T-cell (primary cell): ENCODE measurements at regions not wholly inside any gene's neighbourhood (a gene's known extent, or its start where the extent isn't known, plus 50 kb on each side); places are given as distances from the start of the nearest gene placed in this dataset.

ENCODE experiments used
- ATAC-seq, 4 experiments: fragments of 200-7000 bp in 3 of 4; fragments of 150-1000 bp in 1 of 4; cut with Tn5 transposase; replicated peaks in 1 of 4; 1 replicate in 3 of 4; 2 replicates in 1 of 4; pipeline ENCODE4 v1.10.0; 2021; ENCODE audit warnings: moderate library complexity in 3 of 4, mild to moderate bottlenecking in 2 of 4, moderate number of reproducible peaks in 1 of 4
- CTCF ChIA-PET, 2 donors: fragments of 300-600 bp; sonication (Branson Sonifier 250); formaldehyde crosslinking; loops; one replicate each; lab custom pipeline; 2022; ENCODE audit warnings: antibody characterized with exemption in 2 of 2; lab: Charles Lee
- POLR2A ChIA-PET, 2 donors: fragments of 300-600 bp; sonication (Branson Sonifier 250); formaldehyde crosslinking; loops; one replicate each; lab custom pipeline; 2022; ENCODE audit warnings: antibody characterized with exemption in 2 of 2; lab: Charles Lee
- DNase-seq, 35 experiments: peaks; one replicate each; pipeline versions ENCODE4 v3.0.0 to v3.0.0-alpha.2; 2013 to 2023
- H3K27ac ChIP-seq: one replicate; pipeline ENCODE4 v1.5.1; 2013; ENCODE audit warnings: low read length
- H3K27me3 ChIP-seq, 2 experiments: replicated peaks in 1 of 2; 1 replicate in 1 of 2; 2 replicates in 1 of 2; pipeline versions ENCODE4 v1.6.1 to v1.7.0; 2013; ENCODE audit warnings: low read length in 1 of 2, mixed read lengths in 1 of 2; ENCODE audit not compliant: control insufficient read depth in 2 of 2, insufficient read depth in 2 of 2; ENCODE audit errors: extremely low read depth in 1 of 2
- H3K36me3 ChIP-seq, 2 donors: 1 replicate in 1 of 2; 2 replicates in 1 of 2; pipeline versions ENCODE4 v1.6.1 to v1.7.0; 2013; ENCODE audit warnings: low read length in 1 of 2; ENCODE audit not compliant: control insufficient read depth in 2 of 2, insufficient read depth in 1 of 2; ENCODE audit errors: extremely low read depth in 1 of 2
- H3K4me1 ChIP-seq, 2 experiments: 1 replicate in 1 of 2; 2 replicates in 1 of 2; pipeline versions ENCODE4 v1.6.1 to v1.7.0; 2013; ENCODE audit warnings: low read length in 2 of 2, mixed read lengths in 1 of 2; ENCODE audit not compliant: insufficient read depth in 2 of 2, control insufficient read depth in 1 of 2; ENCODE audit errors: extremely low read depth in 1 of 2
- H3K4me3 ChIP-seq, 2 donors: 1 replicate in 1 of 2; 2 replicates in 1 of 2; pipeline versions ENCODE4 v1.5.1 to v1.7.0; 2013; ENCODE audit warnings: mild to moderate bottlenecking in 2 of 2, low read length in 1 of 2, moderate library complexity in 1 of 2; ENCODE audit not compliant: control insufficient read depth in 1 of 2; ENCODE audit errors: extremely low read depth in 1 of 2
- H3K9me3 ChIP-seq: 2 replicates; pipeline ENCODE4 v1.7.0; 2013
- H3K27ac Mint-ChIP-seq, 2 donors: one replicate each; pipeline ENCODE4 v1.8.0; 2020 to 2021; ENCODE audit warnings: mild to moderate bottlenecking in 2 of 2, mixed read lengths in 2 of 2
- H3K27me3 Mint-ChIP-seq, 2 donors: one replicate each; pipeline ENCODE4 v1.8.0; 2021 to 2022; ENCODE audit warnings: mixed read lengths in 2 of 2
- H3K36me3 Mint-ChIP-seq: one replicate; pipeline ENCODE4 v1.8.0; 2021; ENCODE audit warnings: mixed read lengths
- H3K4me1 Mint-ChIP-seq, 3 donors: one replicate each; pipeline ENCODE4 v1.8.0; 2020 to 2022; ENCODE audit warnings: mixed read lengths in 3 of 3, mild to moderate bottlenecking in 1 of 3
- H3K4me3 Mint-ChIP-seq, 3 donors: one replicate each; pipeline ENCODE4 v1.8.0; 2020 to 2022; ENCODE audit warnings: mild to moderate bottlenecking in 3 of 3, mixed read lengths in 3 of 3, moderate library complexity in 3 of 3
- H3K9me3 Mint-ChIP-seq, 3 donors: one replicate each; pipeline ENCODE4 v1.8.0; 2020 to 2022; ENCODE audit warnings: mixed read lengths in 3 of 3
- WGBS: methylation state at CpG from one replicate; pipeline ENCODE4 v1.1.5; 2013; ENCODE audit warnings: missing lambda C conversion rate; ENCODE audit not compliant: insufficient coverage; 5-methylcytosine and 5-hydroxymethylcytosine counted together

DNA sequence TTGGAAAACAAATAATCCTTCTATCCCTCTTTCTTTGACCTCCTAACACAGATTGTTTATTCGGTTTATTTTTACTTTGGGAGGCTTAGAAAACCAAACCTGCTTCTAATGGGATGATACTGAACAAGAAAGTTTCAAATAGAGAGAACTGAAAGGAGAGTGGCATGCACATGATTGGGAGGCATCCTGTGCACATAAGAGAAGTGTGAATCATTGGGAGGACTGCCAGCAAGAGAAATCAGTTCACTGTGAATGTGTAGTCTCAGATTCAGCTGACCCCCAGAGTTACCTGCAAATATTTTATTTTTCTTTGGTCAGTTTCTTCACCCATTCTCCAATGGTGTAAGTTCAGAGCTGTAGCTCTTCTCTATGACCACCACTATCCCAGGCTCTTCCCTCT lies 1363.2 kb upstream of the ACVR2A start:
- Histone ChIP-seq H3K36me3 (no peaks in the 10 kb centered on the region), H3K27ac (no peak overlapping the region), H3K4me1 (no peaks in the 10 kb centered on the region), H3K4me3 (no peak overlapping the region), H3K27me3 (no peaks in the 10 kb centered on the region), H3K9me3 (no peaks in the 10 kb centered on the region)
- no peaks in the 10 kb centered on the region for H3K27me3 Mint-ChIP-seq
- H3K27ac Mint-ChIP-seq: no peak overlapping the region
- ATAC-seq (no peak), DNase-seq (no peak)
- no peaks in the 10 kb centered on the region for H3K36me3 Mint-ChIP-seq
- no CpG with 5 or more reads among the region's 1 CpG for WGBS
- CTCF ChIA-PET: no interaction called here
- POLR2A ChIA-PET: no interaction called here
- no peaks in the 10 kb centered on the region for H3K4me1 Mint-ChIP-seq
- no peak overlapping the region for H3K4me3 Mint-ChIP-seq
- no peaks in the 10 kb centered on the region for H3K9me3 Mint-ChIP-seq

- ATAC-seq (no peak), DNase-seq (no peak)
- ChIA-PET CTCF (no interaction called here), POLR2A (no interaction called here)
- Mint-ChIP-seq H3K9me3 (no peaks in the 10 kb centered on the region), H3K36me3 (no peaks in the 10 kb centered on the region), H3K4me3 (no peak overlapping the region), H3K27me3 (no peaks in the 10 kb centered on the region), H3K4me1 (no peaks in the 10 kb centered on the region), H3K27ac (no peak overlapping the region)
- Histone ChIP-seq H3K36me3 (no peaks in the 10 kb centered on the region), H3K9me3 (no peaks in the 10 kb centered on the region), H3K4me1 (no peaks in the 10 kb centered on the region), H3K27me3 (no peaks in the 10 kb centered on the region), H3K27ac (no peak overlapping the region), H3K4me3 (no peak overlapping the region)
- 69% methylated on average over 3 of the region's 5 CpGs for WGBS
These were observed 1367.4 kb upstream of the ACVR2A start for GRCh38 chr2:146477383-146477782.

DNA sequence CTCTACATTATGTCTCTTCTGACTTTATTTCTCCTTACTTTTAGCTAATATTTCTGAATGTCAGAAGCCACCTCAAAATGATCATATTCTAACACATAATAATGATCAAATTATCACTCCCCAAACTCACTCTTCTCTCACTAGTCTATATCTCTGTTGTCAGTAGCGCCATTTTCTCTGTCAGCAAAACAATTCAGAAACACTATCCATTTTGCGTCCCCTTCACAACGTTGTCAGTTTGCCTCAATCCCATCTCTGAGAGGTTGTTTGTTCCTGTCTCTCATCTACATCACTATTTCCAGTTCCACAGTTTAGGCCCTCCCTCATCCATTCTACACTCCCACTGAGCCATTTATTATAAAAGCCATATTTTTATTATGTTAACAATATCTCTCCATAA lies 1376.3 kb upstream of the ACVR2A start:
- Mint-ChIP-seq H3K27me3 (no peaks in the 10 kb centered on the region), H3K9me3 (peaks cover 8 to 10% (median 8%) of the 10 kb centered on the region in 3 donors), H3K4me3 (no peak overlapping the region), H3K4me1 (no peaks in the 10 kb centered on the region), H3K27ac (no peak overlapping the region), H3K36me3 (no peaks in the 10 kb centered on the region)
- ATAC-seq (no peak), DNase-seq (no peak)
- POLR2A ChIA-PET: no interaction called here
- whole genome bisulfite sequencing: 86% methylated on average over 3 of the region's 3 CpGs
- CTCF ChIA-PET: no interaction called here
- no peaks in the 10 kb centered on the region for H3K36me3 ChIP-seq
- no peaks in the 10 kb centered on the region for H3K27me3 ChIP-seq
- H3K9me3 ChIP-seq: no peaks in the 10 kb centered on the region
- H3K4me3 ChIP-seq: no peak overlapping the region
- H3K27ac ChIP-seq: no peak overlapping the region
- H3K4me1 ChIP-seq: no peaks in the 10 kb centered on the region

- Mint-ChIP-seq H3K9me3 (peaks cover 8 to 14% (median 10%) of the 10 kb centered on the region in 3 donors), H3K27me3 (no peaks in the 10 kb centered on the region), H3K4me3 (no peak overlapping the region), H3K36me3 (no peaks in the 10 kb centered on the region), H3K4me1 (no peaks in the 10 kb centered on the region), H3K27ac (no peak overlapping the region)
- no peak overlapping the region for H3K27ac ChIP-seq
- H3K9me3 ChIP-seq: no peaks in the 10 kb centered on the region
- no peaks in the 10 kb centered on the region for H3K36me3 ChIP-seq
- ATAC-seq (no peak), DNase-seq (no peak)
- CTCF ChIA-PET: no interaction called here
- H3K27me3 ChIP-seq: no peaks in the 10 kb centered on the region
- no CpG with 5 or more reads among the region's 3 CpGs for WGBS
- POLR2A ChIA-PET: interaction anchor here in 1 of 2 donors (0.5 kb wide), 1 partner anchor 9 kb away, joined by 8 read pairs; no protein-coding TSS in a partner anchor
- no peaks in the 10 kb centered on the region for H3K4me1 ChIP-seq
- H3K4me3 ChIP-seq: no peak overlapping the region
These were observed 1377.4 kb upstream of the ACVR2A start for GRCh38 chr2:146467425-146467824.

DNA sequence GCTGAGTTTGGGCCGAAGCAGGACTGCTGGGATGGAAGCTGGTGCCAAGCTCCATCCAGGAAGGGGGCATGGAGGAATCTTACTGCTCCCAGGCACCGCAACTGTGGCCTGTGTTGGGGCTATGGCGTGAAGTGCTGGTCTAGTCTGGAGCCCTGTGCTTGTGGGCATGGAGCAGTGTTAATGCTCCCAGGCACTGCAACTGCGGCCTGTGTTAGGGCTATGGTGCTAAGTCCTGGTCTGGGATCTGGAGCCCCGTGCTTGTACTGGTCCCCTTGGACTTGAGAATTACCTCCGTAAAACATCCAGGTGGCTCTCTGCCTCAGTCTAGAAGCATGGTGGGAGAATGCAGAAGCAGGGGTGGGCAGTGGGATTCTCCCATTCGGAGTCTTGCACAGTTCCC lies 1379.4 kb upstream of the ACVR2A start:
- POLR2A ChIA-PET: no interaction called here
- Mint-ChIP-seq H3K36me3 (no peaks in the 10 kb centered on the region), H3K27me3 (no peaks in the 10 kb centered on the region), H3K9me3 (peaks cover 14 to 19% (median 15%) of the 10 kb centered on the region in 3 donors), H3K4me3 (no peak overlapping the region), H3K4me1 (no peaks in the 10 kb centered on the region), H3K27ac (no peak overlapping the region)
- no peak overlapping the region for H3K27ac ChIP-seq
- no peaks in the 10 kb centered on the region for H3K27me3 ChIP-seq
- WGBS: 92% methylated on average over 6 of the region's 7 CpGs
- ATAC-seq: no peak
- H3K36me3 ChIP-seq: no peaks in the 10 kb centered on the region
- CTCF ChIA-PET: no interaction called here
- H3K9me3 ChIP-seq: no peaks in the 10 kb centered on the region
- no peak overlapping the region for H3K4me3 ChIP-seq
- H3K4me1 ChIP-seq: no peaks in the 10 kb centered on the region
- no peak for DNase-seq

DNA sequence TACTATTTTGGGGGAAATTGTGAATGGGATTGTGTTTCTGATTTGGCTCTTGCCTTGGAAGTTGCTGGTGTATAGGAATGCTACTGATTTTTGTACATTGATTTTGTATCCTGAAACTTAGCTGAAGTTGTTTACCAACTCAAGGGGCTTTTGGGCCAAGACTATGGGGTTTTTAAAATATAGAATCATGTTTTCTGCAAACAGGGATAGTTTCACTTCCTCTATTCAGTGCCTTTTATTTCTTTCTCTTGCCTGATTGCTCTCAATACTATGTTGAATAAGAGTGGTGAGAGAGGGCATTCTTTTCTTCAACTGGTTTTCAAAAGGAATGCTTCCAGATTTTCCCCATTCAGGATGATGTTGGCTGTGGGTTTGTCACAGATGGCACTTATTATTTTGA lies 1383.8 kb upstream of the ACVR2A start:
- H3K36me3 ChIP-seq: no peaks in the 10 kb centered on the region
- ChIA-PET CTCF (no interaction called here), POLR2A (no interaction called here)
- Mint-ChIP-seq H3K36me3 (no peaks in the 10 kb centered on the region), H3K9me3 (peaks cover 8 to 29% (median 16%) of the 10 kb centered on the region in 3 donors), H3K27ac (no peak overlapping the region), H3K27me3 (no peaks in the 10 kb centered on the region), H3K4me1 (no peaks in the 10 kb centered on the region), H3K4me3 (no peak overlapping the region)
- no peak overlapping the region for H3K4me3 ChIP-seq
- ATAC-seq (no peak), DNase-seq (no peak)
- no peaks in the 10 kb centered on the region for H3K27me3 ChIP-seq
- no peaks in the 10 kb centered on the region for H3K4me1 ChIP-seq
- no peaks in the 10 kb centered on the region for H3K9me3 ChIP-seq
- no peak overlapping the region for H3K27ac ChIP-seq

DNA sequence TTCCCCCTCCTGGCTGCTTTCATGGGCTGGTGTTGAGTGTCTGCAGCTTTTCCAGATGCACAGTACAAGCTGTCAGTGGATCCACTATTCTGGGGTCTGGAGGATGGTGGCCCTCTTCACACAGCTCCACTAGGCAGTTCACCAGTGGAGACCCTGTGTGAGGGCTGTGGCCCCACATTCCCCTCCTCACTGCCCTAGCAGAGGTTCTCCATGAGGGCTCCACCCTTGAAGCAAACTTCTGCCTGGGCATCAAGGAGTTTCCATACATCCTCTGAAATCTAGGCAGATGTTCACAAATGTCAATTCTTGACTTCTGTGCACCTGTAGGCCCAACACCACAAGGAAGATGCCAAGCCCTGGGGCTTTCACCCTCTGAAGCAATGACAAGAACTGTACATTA lies 1386.2 kb upstream of the ACVR2A start:
- peaks cover 6 to 22% (median 10%) of the 10 kb centered on the region in 3 donors for H3K9me3 Mint-ChIP-seq
- ChIA-PET POLR2A (no interaction called here), CTCF (no interaction called here)
- DNase-seq (no peak), ATAC-seq (no peak)
- no peak overlapping the region for H3K4me3 ChIP-seq
- H3K27ac Mint-ChIP-seq: no peak overlapping the region
- H3K36me3 ChIP-seq: no peaks in the 10 kb centered on the region
- no peak overlapping the region for H3K4me3 Mint-ChIP-seq
- no peaks in the 10 kb centered on the region for H3K4me1 Mint-ChIP-seq
- H3K27ac ChIP-seq: no peak overlapping the region
- H3K4me1 ChIP-seq: no peaks in the 10 kb centered on the region
- H3K27me3 ChIP-seq: no peaks in the 10 kb centered on the region
- no peaks in the 10 kb centered on the region for H3K9me3 ChIP-seq
- no peaks in the 10 kb centered on the region for H3K27me3 Mint-ChIP-seq
- no peaks in the 10 kb centered on the region for H3K36me3 Mint-ChIP-seq
